HG02759 (cell line): ENCODE measurements at regions not wholly inside any gene's neighbourhood (a gene's known extent, or its start where the extent isn't known, plus 50 kb on each side); places are given as distances from the start of the nearest gene placed in this dataset.
"Not testable (repeated sequence)": the region's sequence is repeated elsewhere in the genome, so short reads cannot be mapped to it uniquely, and the experiment has no call there.

Source experiments
- ATAC-seq: cut with Tn5 transposase; IDR thresholded peaks from one replicate; pipeline ENCODE4 v1.9.1; 2021; ENCODE audit warnings: mild to moderate bottlenecking, moderate library complexity; ENCODE audit not compliant: unreplicated experiment

- no peak for ATAC-seq
These were observed 155.1 kb downstream of the TRIB2 start for GRCh38 chr2:12871694-12872315.

- ATAC-seq: no peak
These were observed 161.0 kb downstream of the TRIB2 start for GRCh38 chr2:12877761-12878160.

- no peak for ATAC-seq
These were observed 162.9 kb downstream of the TRIB2 start for GRCh38 chr2:12879649-12880048.

- ATAC-seq: no peak
These were observed 165.2 kb downstream of the TRIB2 start for GRCh38 chr2:12881952-12882351.

- ATAC-seq: no peak
These were observed 165.7 kb downstream of the TRIB2 start for GRCh38 chr2:12882393-12882792.

GRCh38 chr2:12883906-12884305, 167.2 kb downstream of the TRIB2 start:
- ATAC-seq: no peak

- no peak for ATAC-seq
These were observed 168.1 kb downstream of the TRIB2 start for GRCh38 chr2:12884713-12885282.

GRCh38 chr2:12890066-12890465, 173.3 kb downstream of the TRIB2 start:
- ATAC-seq: no peak

GRCh38 chr2:12890481-12890991, 173.8 kb downstream of the TRIB2 start:
- no peak for ATAC-seq

- no peak for ATAC-seq
These were observed 178.3 kb downstream of the TRIB2 start for GRCh38 chr2:12895017-12895416.

- ATAC-seq: no peak
These were observed 179.7 kb downstream of the TRIB2 start for GRCh38 chr2:12896318-12896982.

GRCh38 chr2:12897181-12897580, 180.4 kb downstream of the TRIB2 start:
- ATAC-seq: no peak

GRCh38 chr2:12903272-12903671, 186.5 kb downstream of the TRIB2 start:
- ATAC-seq: no peak

- ATAC-seq: no peak
These were observed 193.7 kb downstream of the TRIB2 start for GRCh38 chr2:12910431-12910830.

GRCh38 chr2:12915787-12916186, 199.1 kb downstream of the TRIB2 start:
- ATAC-seq: no peak

GRCh38 chr2:12918138-12918834, 201.6 kb downstream of the TRIB2 start:
- ATAC-seq: no peak

- ATAC-seq: no peak
These were observed 202.2 kb downstream of the TRIB2 start for GRCh38 chr2:12918835-12919445.

- no peak for ATAC-seq
These were observed 204.6 kb downstream of the TRIB2 start for GRCh38 chr2:12921321-12921720.

- no peak for ATAC-seq
These were observed 207.3 kb downstream of the TRIB2 start for GRCh38 chr2:12923907-12924610.

- ATAC-seq: not testable (repeated sequence)
These were observed 209.9 kb downstream of the TRIB2 start for GRCh38 chr2:12926641-12927040.
